A549 (cell line): ENCODE measurements at regions not wholly inside any gene's neighbourhood (a gene's known extent, or its start where the extent isn't known, plus 50 kb on each side); places are given as distances from the start of the nearest gene placed in this dataset.

Experiments
- ATAC-seq, 2 experiments: fragments of 200-7000 bp in 1 of 2; fragments of >200 bp in 1 of 2; cut with Nextera tagmentation in 1 of 2; cut with Tn5 transposase in 1 of 2; 3 replicates each; pipeline versions ENCODE4 v1.8.0 to v1.9.1; 2018 to 2020; ENCODE audit warnings: mild to moderate bottlenecking in 1 of 2, moderate library complexity in 1 of 2
- CTCF ChIA-PET: fragments of 300-600 bp; sonication (Branson Sonifier 250); formaldehyde crosslinking; extraction: SDS; loops from one replicate; lab custom pipeline; 2021; ENCODE audit warnings: antibody characterized with exemption, inconsistent platforms; lab: Yijun Ruan, JAX
- POLR2A ChIA-PET: fragments of 350-600 bp; formaldehyde crosslinking; extraction: SDS; loops from one replicate; lab custom pipeline; 2021; ENCODE audit warnings: antibody characterized with exemption, inconsistent platforms; lab: Yijun Ruan, JAX
- DNase-seq, 2 experiments: peaks; one replicate each; pipeline versions ENCODE4 v3.0.0 to v3.0.0-alpha.2; 2011 to 2016; ENCODE audit warnings: low read depth in 1 of 2, low spot score in 1 of 2
- FAIRE-seq: peaks from 2 replicates; lab custom pipeline; 2011; peaks lifted over from hg19 to GRCh38; lab: Jason Lieb, UNC
- H3K27ac ChIP-seq, 2 experiments: fragments of >200 bp; sonication (Bioruptor Twin); formaldehyde crosslinking; 3 replicates each; pipeline ENCODE4 v1.5.1; 2016 to 2017
- H3K4me1 ChIP-seq: fragments of >200 bp; sonication (Bioruptor Twin); formaldehyde crosslinking; 3 replicates; pipeline ENCODE4 v1.6.1; 2016
- H3K4me2 ChIP-seq: fragments of >200 bp; sonication (Bioruptor Twin); formaldehyde crosslinking; 3 replicates; pipeline ENCODE4 v1.6.1; 2016
- H3K4me3 ChIP-seq: fragments of >200 bp; sonication (Bioruptor Twin); formaldehyde crosslinking; 3 replicates; pipeline ENCODE4 v1.5.1; 2016
- H3K9me3 ChIP-seq: fragments of >200 bp; sonication (Bioruptor Twin); formaldehyde crosslinking; 3 replicates; pipeline ENCODE4 v1.6.1; 2016
- BCL3 ChIP-seq: fragments of >200 bp; sonication (Bioruptor Twin); formaldehyde crosslinking; IDR thresholded peaks from 3 replicates; pipeline ENCODE4 v1.6.1; 2016
- CBX8 ChIP-seq: fragments of 200-600 bp; sonication (generic); IDR thresholded peaks from 2 replicates; pipeline ENCODE4 v1.6.1; 2016
- CEBPB ChIP-seq, 2 experiments: fragments of >200 bp in 1 of 2; sonication (Bioruptor Twin) in 1 of 2; formaldehyde crosslinking in 1 of 2; IDR thresholded peaks; 2 replicates each; pipeline ENCODE4 v1.6.1; 2012 to 2016
- CHD2 ChIP-seq: fragments of 150-350 bp; IDR thresholded peaks from 2 replicates; pipeline ENCODE4 v1.6.1; 2014; ENCODE audit warnings: low read length; ENCODE audit not compliant: partially characterized antibody
- E2F6 ChIP-seq: IDR thresholded peaks from 2 replicates; pipeline ENCODE4 v1.6.1; 2012; ENCODE audit warnings: low read depth, borderline replicate concordance
- EHF ChIP-seq: fragments of 250-450 bp; sonication (Bioruptor Pico); IDR thresholded peaks from 2 replicates; pipeline ENCODE4 v1.5.0; 2020; ENCODE audit warnings: mild to moderate bottlenecking
- EHMT2 ChIP-seq: fragments of 200-600 bp; sonication (generic); IDR thresholded peaks from 2 replicates; pipeline ENCODE4 v1.6.1; 2016; ENCODE audit warnings: antibody characterized with exemption, low read depth, mild to moderate bottlenecking, moderate library complexity
- FOSB ChIP-seq: fragments of 250-450 bp; sonication (Bioruptor Pico); IDR thresholded peaks from 2 replicates; pipeline ENCODE4 v1.5.0; 2020; ENCODE audit warnings: mild to moderate bottlenecking, moderate library complexity
- GATA3 ChIP-seq: IDR thresholded peaks from 2 replicates; pipeline ENCODE4 v1.6.1; 2012; ENCODE audit warnings: borderline replicate concordance
- HDAC2 ChIP-seq: fragments of 200-600 bp; sonication (generic); IDR thresholded peaks from 2 replicates; pipeline ENCODE4 v1.6.1; 2016
- HOXB5 ChIP-seq: fragments of 250-450 bp; sonication (Bioruptor Pico); IDR thresholded peaks from 2 replicates; pipeline ENCODE4 v1.5.0; 2020; ENCODE audit warnings: mild to moderate bottlenecking, moderate library complexity
- KDM1A ChIP-seq: fragments of 200-600 bp; sonication (generic); IDR thresholded peaks from 2 replicates; pipeline ENCODE4 v1.6.1; 2016; ENCODE audit warnings: low read depth, mild to moderate bottlenecking
- MYC ChIP-seq: IDR thresholded peaks from 2 replicates; pipeline ENCODE4 v1.6.1; 2012; ENCODE audit warnings: mild to moderate bottlenecking, inconsistent platforms, low read length, improper control_type of control experiment, borderline replicate concordance
- POLR2A ChIP-seq: IDR thresholded peaks from 2 replicates; pipeline ENCODE4 v1.6.1; 2012; ENCODE audit warnings: mild to moderate bottlenecking, low read length
- POLR2AphosphoS2 ChIP-seq: conservative IDR thresholded peaks from 2 replicates; pipeline ENCODE4 v1.6.1; 2012; ENCODE audit warnings: low read length, improper control_type of control experiment, inconsistent platforms
- RARB ChIP-seq: fragments of 250-450 bp; sonication (Bioruptor Pico); IDR thresholded peaks from 2 replicates; pipeline ENCODE4 v1.8.0; 2021; ENCODE audit warnings: mild to moderate bottlenecking, moderate library complexity
- REST ChIP-seq: fragments of 200-600 bp; sonication (generic); IDR thresholded peaks from 2 replicates; pipeline ENCODE4 v1.6.1; 2016; ENCODE audit warnings: antibody characterized with exemption, mild to moderate bottlenecking, moderate library complexity
- TFCP2L1 ChIP-seq: fragments of 250-450 bp; sonication (Bioruptor Pico); IDR thresholded peaks from 2 replicates; pipeline ENCODE4 v1.5.0; 2021; ENCODE audit warnings: mild to moderate bottlenecking
- USF2 ChIP-seq: fragments of 450-650 bp; IDR thresholded peaks from 2 replicates; pipeline ENCODE4 v1.6.1; 2014; ENCODE audit warnings: antibody characterized with exemption
- ZC3H11A ChIP-seq: fragments of 450-650 bp; IDR thresholded peaks from 2 replicates; pipeline ENCODE4 v1.6.1; 2014; ENCODE audit warnings: antibody characterized with exemption, mild to moderate bottlenecking
- ZFP36 ChIP-seq: fragments of 450-650 bp; IDR thresholded peaks from 2 replicates; pipeline ENCODE4 v1.6.1; 2014; ENCODE audit warnings: borderline replicate concordance; ENCODE audit not compliant: partially characterized antibody
- ZNF302 ChIP-seq: fragments of 250-450 bp; sonication (Bioruptor Pico); IDR thresholded peaks from 2 replicates; pipeline ENCODE4 v1.9.0; 2021; ENCODE audit warnings: inconsistent platforms, mild to moderate bottlenecking, moderate library complexity
- WGBS: methylation state at CpG from one replicate; pipeline ENCODE4 v1.1.6; 2017; ENCODE audit errors: missing lambda C conversion rate; 5-methylcytosine and 5-hydroxymethylcytosine counted together

- WGBS = 88% methylated on average over 1 of the region's 1 CpG
- DNase-seq (no peak), ATAC-seq (no peak), FAIRE-seq (no peak)
- Histone ChIP-seq H3K4me3 (no peak overlapping the region), H3K27ac (peak overlapping the region in 1 of 2 experiments; percentile 33; a peak in 2 of 6 replicates), H3K4me1 (peaks cover 14% of the 10 kb centered on the region), H3K9me3 (peaks cover 27% of the 10 kb centered on the region; the same call in 1 of the 3 replicates)
- POLR2A ChIA-PET = no interaction called here
- TF ChIP-seq CBX8 (no peak), POLR2AphosphoS2 (no peak), CHD2 (no peak), KDM1A (no peak), TFCP2L1 (CRISPR knock-in tag) (no peak), ZNF302 (CRISPR knock-in tag) (no peak), REST (no peak), POLR2A (no peak), EHF (CRISPR knock-in tag) (no peak)
- TF ChIP-seq, all 56 proteins: peak for 0
- H3K4me2 ChIP-seq = no peak overlapping the region
- CTCF ChIA-PET = interaction anchor here (1.1 to 1.7 kb wide), 3 partner anchors 19 to 84 kb away, joined by 3 to 7 read pairs (median 3); no protein-coding TSS in a partner anchor
These were observed 286.0 kb upstream of the TGFBR2 start for GRCh38 chr3:30320392-30320791.

- FAIRE-seq = no peak
- no peak overlapping the region; a peak in 1 of 6 replicates for H3K27ac ChIP-seq
- 85% methylated on average over 2 of the region's 2 CpGs for WGBS
- no peak for DNase-seq
- peaks cover 27% of the 10 kb centered on the region; the same call in 1 of the 3 replicates for H3K9me3 ChIP-seq
- no peak for ATAC-seq
- H3K4me3 ChIP-seq = no peak overlapping the region
- ChIA-PET POLR2A (no interaction called here), CTCF (no interaction called here)
- no peak overlapping the region for H3K4me2 ChIP-seq
- H3K4me1 ChIP-seq = peaks cover 21% of the 10 kb centered on the region
- TF ChIP-seq CEBPB (IDR thresholded peaks at IDR 0.05) = no peak
- TF ChIP-seq ZFP36 = no peak
- TF ChIP-seq RARB = no peak
- no peak for TF ChIP-seq USF2
- TF ChIP-seq FOSB = no peak
- no peak for TF ChIP-seq TFCP2L1 (CRISPR knock-in tag)
- no peak for TF ChIP-seq ZC3H11A
- no peak for TF ChIP-seq EHMT2
- no peak for TF ChIP-seq MYC
- no peak for TF ChIP-seq CHD2
- no peak for TF ChIP-seq KDM1A
- no peak for TF ChIP-seq HDAC2
- TF ChIP-seq E2F6 = no peak
- TF ChIP-seq HOXB5 = no peak
- TF ChIP-seq EHF (CRISPR knock-in tag) = no peak
- no peak for TF ChIP-seq GATA3
- no peak for TF ChIP-seq BCL3
These were observed 285.3 kb upstream of the TGFBR2 start for GRCh38 chr3:30321065-30321464.
